ENCODE measurements at regions not wholly inside any gene's neighbourhood (a gene's known extent, or its start where the extent isn't known, plus 50 kb on each side); places are given as distances from the start of the nearest gene placed in this dataset.

GRCh38 chr9:73083519-73083918, 68.1 kb upstream of the ANXA1 start:
- no peak overlapping the region for H3K4me3 ChIP-seq (ENCODE audit: low read length)
- no peaks in the 10 kb centered on the region for H3K9me3 ChIP-seq (ENCODE audit: control insufficient read depth, insufficient read depth, low read length)
- no peaks in the 10 kb centered on the region for H3K36me3 ChIP-seq (ENCODE audit: control insufficient read depth, low read length)
- H3K79me2 ChIP-seq (ENCODE audit: control insufficient read depth, low read length): no peaks in the 10 kb centered on the region
- TF ChIP-seq EZH2phosphoT487 (IDR thresholded peaks at IDR 0.05; ENCODE audit: borderline replicate concordance, low read length): no peak
- TF ChIP-seq CTCF (IDR thresholded peaks at IDR 0.05; ENCODE audit: low read depth, low read length, poor library complexity, severe bottlenecking): no peak
- no peaks in the 10 kb centered on the region; the same call in 1 of the 2 replicates for H3K27me3 ChIP-seq (ENCODE audit: control insufficient read depth, low read length)
- H4K20me1 ChIP-seq (ENCODE audit: control insufficient read depth, insufficient read depth, low read depth, low read length): no peaks in the 10 kb centered on the region
- H3K4me2 ChIP-seq (ENCODE audit: low read length): no peak overlapping the region
- no peaks in the 10 kb centered on the region for H3K4me1 ChIP-seq (ENCODE audit: control insufficient read depth, low read length)
- H3K27ac ChIP-seq (ENCODE audit: low read depth, low read length): no peak overlapping the region
- H3F3A ChIP-seq (ENCODE audit: control insufficient read depth, insufficient read depth): no peaks in the 10 kb centered on the region
- no peaks in the 10 kb centered on the region for H3K9me2 ChIP-seq (replicated peaks; ENCODE audit: control insufficient read depth, low read length)

GRCh38 chr9:73081979-73082657, 69.5 kb upstream of the ANXA1 start:
- Histone ChIP-seq H3K27me3 (ENCODE audit: control insufficient read depth, low read length) (peaks cover 3% of the 10 kb centered on the region; the same call in 1 of the 2 replicates), H3F3A (ENCODE audit: control insufficient read depth, insufficient read depth) (no peaks in the 10 kb centered on the region), H4K20me1 (ENCODE audit: control insufficient read depth, insufficient read depth, low read depth, low read length) (no peaks in the 10 kb centered on the region), H3K9me2 (replicated peaks; ENCODE audit: control insufficient read depth, low read length) (no peaks in the 10 kb centered on the region), H3K9me3 (ENCODE audit: control insufficient read depth, insufficient read depth, low read length) (no peaks in the 10 kb centered on the region), H3K36me3 (ENCODE audit: control insufficient read depth, low read length) (no peaks in the 10 kb centered on the region), H3K79me2 (ENCODE audit: control insufficient read depth, low read length) (no peaks in the 10 kb centered on the region), H3K4me3 (ENCODE audit: low read length) (no peak overlapping the region), H3K4me1 (ENCODE audit: control insufficient read depth, low read length) (no peaks in the 10 kb centered on the region), H3K27ac (ENCODE audit: low read depth, low read length) (no peak overlapping the region), H3K4me2 (ENCODE audit: low read length) (no peak overlapping the region)
- TF ChIP-seq EZH2phosphoT487 (IDR thresholded peaks at IDR 0.05; ENCODE audit: borderline replicate concordance, low read length) (no peak), CTCF (IDR thresholded peaks at IDR 0.05; ENCODE audit: low read depth, low read length, poor library complexity, severe bottlenecking) (peak; percentile 61)

GRCh38 chr9:73080110-73080694, 71.5 kb upstream of the ANXA1 start:
- Histone ChIP-seq H3K79me2 (ENCODE audit: control insufficient read depth, low read length) (no peaks in the 10 kb centered on the region), H3K9me3 (ENCODE audit: control insufficient read depth, insufficient read depth, low read length) (no peaks in the 10 kb centered on the region), H3K9me2 (replicated peaks; ENCODE audit: control insufficient read depth, low read length) (no peaks in the 10 kb centered on the region), H3K36me3 (ENCODE audit: control insufficient read depth, low read length) (no peaks in the 10 kb centered on the region), H3K4me3 (ENCODE audit: low read length) (no peak overlapping the region), H4K20me1 (ENCODE audit: control insufficient read depth, insufficient read depth, low read depth, low read length) (no peaks in the 10 kb centered on the region), H3K4me1 (ENCODE audit: control insufficient read depth, low read length) (no peaks in the 10 kb centered on the region), H3K4me2 (ENCODE audit: low read length) (no peak overlapping the region), H3K27me3 (ENCODE audit: control insufficient read depth, low read length) (peaks cover 3% of the 10 kb centered on the region; the same call in 1 of the 2 replicates), H3F3A (ENCODE audit: control insufficient read depth, insufficient read depth) (no peaks in the 10 kb centered on the region), H3K27ac (ENCODE audit: low read depth, low read length) (no peak overlapping the region)
- TF ChIP-seq EZH2phosphoT487 (IDR thresholded peaks at IDR 0.05; ENCODE audit: borderline replicate concordance, low read length) (no peak), CTCF (IDR thresholded peaks at IDR 0.05; ENCODE audit: low read depth, low read length, poor library complexity, severe bottlenecking) (no peak)

Measured in DOHH2 (cell line).